Globus pallidus (tissue), 1 donor: ENCODE measurements at regions not wholly inside any gene's neighbourhood (a gene's known extent, or its start where the extent isn't known, plus 50 kb on each side); places are given as distances from the start of the nearest gene placed in this dataset.

ENCODE experiments used
- DNase-seq: peaks from one replicate; pipeline ENCODE4 v3.0.0-alpha.2; 2015; ENCODE audit warnings: low spot score

DNA sequence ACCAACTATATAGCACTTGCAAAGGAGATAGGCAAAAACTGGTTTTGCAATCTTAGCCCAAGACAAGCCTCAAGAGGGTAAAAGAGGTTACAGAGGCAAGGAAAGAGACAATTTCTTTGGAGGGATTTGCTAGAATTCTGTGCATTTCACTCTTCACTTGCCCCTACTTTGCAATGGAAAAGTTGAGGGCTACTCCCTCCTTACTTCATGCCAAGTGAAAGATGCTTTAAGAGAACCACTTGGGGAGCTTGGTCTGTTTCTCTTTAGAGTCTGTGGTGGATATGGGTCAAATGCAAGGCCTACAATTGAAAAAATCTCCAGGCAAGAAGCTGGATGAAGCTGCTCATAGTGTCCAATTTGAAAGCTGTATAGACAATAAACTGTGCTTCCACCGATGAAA, 167.7 kb upstream of the DIO2 start:
- no peak for DNase-seq

DNA sequence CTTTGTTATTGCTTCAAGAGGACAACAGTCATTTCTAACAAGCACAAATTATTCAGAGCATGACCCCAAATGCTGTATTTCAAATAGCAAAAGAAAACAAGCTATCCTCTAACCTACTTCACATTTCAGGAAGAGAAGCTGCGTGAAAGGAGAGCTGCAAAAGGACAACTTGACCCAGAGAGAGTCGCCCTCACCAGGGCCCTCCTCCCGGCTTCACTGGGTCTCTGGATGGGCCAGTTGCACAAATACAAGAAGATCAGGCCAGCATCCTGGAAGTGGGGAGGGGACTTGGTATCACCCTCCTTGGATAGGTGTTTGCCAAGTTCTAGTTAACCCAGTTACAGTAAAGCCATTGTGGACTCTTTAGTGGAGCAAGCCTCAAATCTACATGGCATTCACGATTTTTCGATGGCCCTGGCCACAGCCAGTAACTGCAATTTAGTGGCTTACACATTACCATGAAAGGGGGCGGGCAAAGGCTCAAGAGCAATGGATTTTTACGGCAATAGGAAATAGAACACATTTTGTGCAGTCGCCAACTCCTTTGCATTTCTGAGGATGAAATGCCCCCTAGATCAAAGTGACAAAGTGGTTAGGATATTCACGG, 166.9 kb upstream of the DIO2 start:
- no peak for DNase-seq

- DNase-seq = no peak
These were observed 153.5 kb upstream of the DIO2 start for GRCh38 chr14:80364816-80365215.

DNA sequence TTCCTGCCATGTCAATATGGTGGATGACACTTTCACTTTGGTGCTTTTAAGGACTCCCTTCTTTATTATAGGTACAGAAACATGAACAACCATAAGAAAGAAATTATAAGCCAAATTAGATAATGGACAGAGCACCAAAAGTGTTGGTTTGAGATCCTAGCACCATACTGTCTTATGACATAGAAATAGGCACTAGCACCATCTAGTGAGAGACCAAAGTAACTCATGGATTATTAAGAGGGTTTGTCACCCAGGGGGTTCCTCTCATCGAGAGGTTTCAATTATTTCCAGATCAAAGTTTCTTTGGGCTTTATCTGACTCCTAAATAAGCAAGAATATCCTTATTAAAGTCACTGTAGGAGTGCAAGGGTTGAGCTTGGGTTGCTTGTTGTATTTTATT, 153.0 kb upstream of the DIO2 start:
- DNase-seq = no peak

DNA sequence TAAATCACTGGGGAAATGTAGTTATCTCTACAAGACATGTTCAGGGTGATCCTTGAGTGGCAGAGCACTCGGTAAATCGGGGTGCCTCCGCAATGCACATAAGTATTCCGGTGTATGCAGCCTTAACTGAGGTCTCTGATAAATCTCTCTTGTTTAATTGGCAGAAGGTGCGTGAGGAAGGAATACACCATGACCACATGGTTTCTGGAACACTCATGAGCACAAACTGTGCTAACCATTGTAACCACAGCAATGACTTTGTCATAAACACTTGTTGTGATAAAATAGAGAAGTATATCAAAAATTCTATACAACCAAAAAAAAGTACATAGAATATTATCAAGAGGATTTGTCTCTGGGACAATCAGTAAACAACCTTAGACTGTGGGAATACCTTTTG, 146.8 kb upstream of the DIO2 start:
- DNase-seq = no peak

- no peak for DNase-seq
These were observed 145.1 kb upstream of the DIO2 start for GRCh38 chr14:80356413-80356812.

DNA sequence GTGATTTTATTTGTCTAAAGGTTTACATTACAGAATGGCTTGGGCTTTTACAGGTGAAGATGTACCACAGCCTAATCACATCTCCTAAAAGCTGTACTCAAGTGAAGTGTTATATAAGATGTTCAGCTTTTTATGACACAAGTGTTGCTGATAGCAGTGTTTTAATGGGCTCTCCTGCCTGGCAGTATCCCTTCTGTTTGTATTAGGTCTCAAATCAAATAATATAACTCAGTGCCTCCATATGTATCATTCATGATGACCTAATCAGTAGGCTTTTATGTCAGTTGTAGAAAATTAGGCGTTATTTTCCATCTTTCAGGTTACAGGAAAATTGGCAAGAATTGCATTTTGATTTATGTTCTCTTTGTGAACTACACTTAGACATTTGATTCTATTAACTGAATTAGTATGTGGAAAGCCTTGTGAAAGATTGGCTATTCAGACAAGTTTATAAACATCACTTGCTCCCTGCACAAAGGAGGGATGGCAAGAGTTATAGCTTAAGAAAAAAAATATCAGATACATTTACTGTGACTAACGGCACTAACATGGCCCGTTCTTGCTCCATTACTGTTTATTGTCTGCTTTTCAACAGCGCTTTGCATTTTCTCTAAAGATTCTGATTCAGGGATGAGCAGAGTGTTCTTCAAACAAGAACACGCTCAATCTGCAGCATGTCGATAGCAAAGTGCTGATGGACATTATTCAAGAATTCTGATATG, 143.7 kb upstream of the DIO2 start:
- no peak for DNase-seq

DNA sequence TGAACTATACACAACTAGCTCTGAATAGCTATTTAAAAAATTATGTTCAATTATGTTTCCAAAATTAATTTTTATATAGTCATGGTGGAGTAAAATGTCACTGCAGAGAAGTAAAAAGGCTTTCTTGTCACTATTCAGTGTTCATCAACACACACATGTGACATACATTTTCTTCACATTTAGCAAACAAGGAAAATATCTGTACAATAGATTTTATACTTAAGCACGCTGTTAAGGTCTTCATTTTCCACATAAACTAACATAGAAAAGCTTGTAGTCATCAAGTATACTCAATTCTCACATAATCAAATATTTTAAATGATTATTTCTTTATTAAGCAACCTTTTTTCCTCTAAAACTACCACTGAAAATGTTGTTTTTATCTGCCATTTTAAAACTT, 141.2 kb upstream of the DIO2 start:
- DNase-seq = no peak

- DNase-seq = no peak
These were observed 139.4 kb upstream of the DIO2 start for GRCh38 chr14:80350707-80351106.

GRCh38 chr14:80346395-80346794, 135.1 kb upstream of the DIO2 start:
- DNase-seq = no peak

- DNase-seq = no peak
These were observed 132.9 kb upstream of the DIO2 start for GRCh38 chr14:80344208-80344607.

- DNase-seq = no peak
These were observed 125.4 kb upstream of the DIO2 start for GRCh38 chr14:80336608-80337106.

- DNase-seq = no peak
These were observed 114.4 kb upstream of the DIO2 start for GRCh38 chr14:80325688-80326087.

DNA sequence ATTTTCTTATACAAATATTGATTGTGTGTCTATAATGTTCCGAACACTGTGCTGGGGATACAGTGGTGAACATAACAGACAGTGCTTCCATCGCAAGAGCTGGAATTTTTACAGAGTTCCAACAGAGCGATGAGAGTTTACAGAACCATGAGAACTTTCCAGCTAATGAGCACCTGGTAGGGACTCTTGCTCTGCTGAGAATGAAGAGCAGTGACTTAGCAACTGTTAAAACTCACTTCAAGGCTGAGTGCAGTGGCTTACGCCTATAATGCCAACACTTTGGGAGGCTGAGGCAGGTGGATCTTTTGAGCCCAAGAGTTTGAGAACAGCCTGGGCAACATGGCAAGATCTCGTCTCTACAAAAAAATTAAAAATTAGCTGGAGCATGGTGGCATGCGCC, 113.8 kb upstream of the DIO2 start:
- no peak for DNase-seq

DNA sequence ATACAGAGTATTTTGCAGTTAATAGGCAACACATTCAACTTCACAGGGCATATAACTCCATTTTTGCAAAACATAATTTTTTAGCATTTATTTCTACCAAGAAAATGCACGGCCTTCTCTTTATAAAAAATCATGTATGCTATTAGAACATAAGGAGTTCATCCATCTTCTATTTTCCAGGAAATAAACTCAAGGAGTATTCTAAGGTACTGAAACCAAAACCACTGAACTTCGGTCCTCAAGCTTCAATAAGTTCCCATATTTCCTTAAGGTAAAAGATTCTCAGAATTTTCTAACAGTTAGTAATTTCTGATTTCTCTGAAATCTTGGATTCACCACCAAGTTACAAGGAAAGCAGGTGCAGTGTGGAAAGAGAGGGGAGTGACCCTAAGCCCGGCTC, 113.3 kb upstream of the DIO2 start:
- DNase-seq = no peak

DNA sequence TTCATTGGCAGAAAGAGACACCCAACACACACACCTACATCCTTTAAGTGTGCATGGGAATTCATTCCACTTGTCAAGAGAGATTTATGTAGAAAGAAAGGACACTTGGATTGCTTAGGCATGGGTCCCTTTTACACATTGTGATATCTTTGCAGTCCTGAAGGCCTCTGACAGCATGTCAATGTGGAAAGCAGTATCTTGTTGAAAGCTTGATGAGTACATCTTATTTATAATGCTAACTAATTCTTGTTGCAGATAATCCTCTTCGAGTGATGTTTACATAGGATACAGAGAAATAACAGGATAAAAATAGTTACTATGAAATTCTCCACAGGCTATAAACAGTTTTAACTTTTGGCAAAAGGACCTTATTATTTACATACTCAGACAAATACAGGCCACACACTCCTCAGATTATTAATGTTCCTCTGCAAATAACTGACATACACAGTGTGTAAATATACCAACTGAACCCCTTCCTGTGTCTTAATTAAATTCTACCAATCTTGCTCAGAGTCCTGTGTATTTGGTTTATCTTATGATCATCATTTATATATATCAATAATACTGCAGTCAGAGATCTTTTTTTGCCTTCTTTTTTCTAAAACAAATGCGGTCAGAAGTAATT, 111.8 kb upstream of the DIO2 start:
- no peak for DNase-seq

- no peak for DNase-seq
These were observed 105.1 kb upstream of the DIO2 start for GRCh38 chr14:80316441-80316840.

DNA sequence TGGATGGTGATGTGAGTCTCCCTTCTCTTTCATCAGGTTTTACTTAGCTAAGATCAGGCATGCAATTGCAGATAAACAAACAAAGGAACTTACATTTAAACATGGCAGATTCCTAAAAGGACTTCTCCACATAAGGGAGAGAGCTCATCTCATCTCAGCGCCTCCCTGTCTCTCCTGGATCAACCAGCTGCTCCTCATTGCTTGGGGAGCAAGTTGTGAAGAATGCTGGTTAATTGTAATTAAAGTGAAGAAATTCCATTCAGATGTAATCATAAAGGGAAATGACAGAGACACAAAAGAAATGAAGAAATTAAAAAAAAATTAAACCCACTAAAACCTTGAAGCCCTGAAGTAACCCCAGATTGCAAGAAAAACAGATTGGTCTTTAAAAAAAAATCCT, 104.4 kb upstream of the DIO2 start:
- DNase-seq = no peak

- DNase-seq = no peak
These were observed 102.5 kb upstream of the DIO2 start for GRCh38 chr14:80313806-80314205.

DNA sequence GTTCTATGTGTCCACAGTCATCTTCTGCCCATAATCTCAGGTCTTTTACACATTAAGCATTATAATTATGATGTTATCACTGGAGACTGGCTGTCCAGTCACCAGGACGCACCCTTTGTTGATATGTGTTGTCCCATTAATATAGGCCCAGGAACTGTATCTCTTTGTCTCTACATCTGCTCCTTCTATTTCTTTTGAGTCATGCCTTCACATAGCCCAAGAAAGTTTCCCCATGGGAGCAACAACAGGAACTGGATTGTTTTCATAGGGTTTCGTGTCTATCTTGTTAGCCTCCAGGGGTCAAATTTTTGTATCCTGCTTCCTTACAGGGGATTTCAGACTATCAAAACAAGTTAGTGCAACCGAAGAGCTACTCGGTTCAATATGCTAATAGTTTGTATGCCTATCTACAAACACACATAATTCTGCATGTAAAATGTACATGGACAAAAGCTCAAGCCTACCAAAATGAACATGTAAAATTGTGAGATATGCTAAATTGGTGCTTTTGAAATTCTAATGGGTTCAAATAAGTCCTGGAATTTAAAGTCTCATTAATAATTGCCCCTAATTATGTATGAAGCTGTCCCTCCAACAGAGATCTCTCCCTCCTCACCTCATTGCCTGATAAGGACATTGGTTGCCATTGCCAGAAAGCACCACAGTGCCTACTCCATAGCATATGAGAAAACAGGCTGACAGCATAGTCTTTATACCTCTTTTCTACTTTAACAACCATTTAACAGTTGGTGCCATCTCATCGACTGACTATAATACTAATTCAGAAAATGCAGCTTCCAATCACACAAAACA, 99.8 kb upstream of the DIO2 start:
- no peak for DNase-seq

DNA sequence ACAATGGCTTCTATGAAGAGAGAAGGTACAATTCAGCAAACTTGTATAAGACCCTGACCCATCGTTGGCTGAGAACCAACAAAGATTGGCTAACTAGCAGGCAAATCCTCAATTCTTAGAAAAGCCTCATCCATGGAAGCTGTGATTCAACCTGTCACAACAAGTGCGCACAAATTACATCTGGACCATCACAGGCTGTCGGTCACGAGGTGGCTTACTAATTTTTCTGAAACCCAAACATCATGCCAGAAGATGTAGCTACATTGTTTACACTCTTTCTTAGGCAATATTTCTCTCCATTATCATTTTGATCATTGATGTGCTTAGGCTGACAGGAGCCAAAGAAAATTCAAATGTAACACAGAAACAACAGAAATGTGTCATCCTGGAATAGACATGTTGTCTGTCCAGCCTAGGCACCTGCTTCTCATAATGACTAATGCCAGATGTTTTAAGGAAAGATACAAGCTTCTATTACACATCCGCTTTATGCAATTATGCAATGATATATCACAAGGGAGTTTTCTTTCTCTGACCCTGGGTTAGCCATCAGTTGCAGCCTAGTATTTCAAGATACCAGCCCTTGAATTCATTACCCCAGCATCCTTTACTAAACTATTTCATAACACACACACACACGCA, 92.9 kb upstream of the DIO2 start:
- no peak for DNase-seq

DNA sequence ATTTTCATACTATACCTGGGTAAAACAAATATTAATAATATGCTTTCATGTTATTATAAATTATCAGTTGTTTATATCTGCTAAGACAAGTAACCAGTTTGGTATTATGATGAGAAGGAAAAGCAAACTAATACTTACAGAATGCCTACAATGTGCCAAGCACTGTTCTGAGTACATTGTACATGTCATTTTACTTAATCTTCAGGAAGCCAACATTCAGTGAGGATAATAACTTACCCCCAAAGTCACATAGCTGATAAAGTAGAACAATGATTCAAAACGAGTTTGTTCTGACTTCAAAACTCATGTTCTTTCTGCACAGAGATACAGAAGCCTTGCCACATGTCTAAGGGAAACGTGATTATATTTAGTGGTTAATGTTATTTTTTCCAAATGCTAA, 89.0 kb upstream of the DIO2 start:
- DNase-seq = no peak
